HepG2 (cell line): ENCODE measurements at regions not wholly inside any gene's neighbourhood (a gene's known extent, or its start where the extent isn't known, plus 50 kb on each side); places are given as distances from the start of the nearest gene placed in this dataset.

ENCODE experiments used
- ATAC-seq: fragments of 200-7000 bp; cut with Tn5 transposase; 3 replicates; pipeline ENCODE4 v1.9.1; 2020; ENCODE audit warnings: mild to moderate bottlenecking, moderate library complexity
- BruUV-seq: library from RNA; stranded (reverse); fragments of 400-500 nt; replicated peaks from 2 replicates; lab custom pipeline; 2021; lab: Mats Ljungman, UMichigan
- CTCF ChIA-PET: fragments of 300-600 bp; formaldehyde crosslinking; extraction: SDS; loops from one replicate; lab custom pipeline; 2021; ENCODE audit warnings: low total read pairs, inconsistent platforms, low intra/inter-chr PET ratio; lab: Yijun Ruan, JAX
- POLR2A ChIA-PET: fragments of 350-600 bp; sonication (Branson Sonifier 250); formaldehyde crosslinking; loops from one replicate; lab custom pipeline; 2020; ENCODE audit warnings: antibody characterized with exemption, inconsistent platforms; lab: Yijun Ruan, JAX
- DNase-seq: peaks from one replicate; pipeline ENCODE4 v3.0.0-alpha.2; 2015; ENCODE audit warnings: low spot score
- FAIRE-seq: peaks from 3 replicates; lab custom pipeline; 2011; peaks lifted over from hg19 to GRCh38; lab: Jason Lieb, UNC
- H2AFZ ChIP-seq: one replicate; pipeline ENCODE4 v1.6.1; 2011; ENCODE audit warnings: low read length, inconsistent platforms
- H3K27ac ChIP-seq: fragments of 300-600 bp; 3 replicates; pipeline ENCODE4 v1.8.0; 2011; ENCODE audit warnings: mixed run types, mild to moderate bottlenecking, mixed read lengths, low read length, inconsistent platforms; ENCODE audit not compliant: insufficient read depth; ENCODE audit errors: extremely low read length
- H3K27me3 ChIP-seq, 2 experiments: fragments of 200-600 bp in 1 of 2; 2 replicates in 1 of 2; 3 replicates in 1 of 2; pipeline versions ENCODE4 v1.6.0 to v1.8.0; 2011; ENCODE audit warnings: low read length in 2 of 2, mild to moderate bottlenecking in 2 of 2, moderate library complexity in 2 of 2, inconsistent platforms in 1 of 2; ENCODE audit not compliant: insufficient read depth in 2 of 2, control insufficient read depth in 1 of 2
- H3K36me3 ChIP-seq, 2 experiments: fragments of 200-600 bp in 1 of 2; replicated peaks in 1 of 2; 2 replicates in 1 of 2; 3 replicates in 1 of 2; pipeline versions ENCODE4 v1.5.1 to v1.8.0; 2011; ENCODE audit warnings: low read length in 2 of 2, inconsistent platforms in 1 of 2; ENCODE audit not compliant: insufficient read depth in 2 of 2, control insufficient read depth in 1 of 2
- H3K4me1 ChIP-seq: 2 replicates; pipeline ENCODE4 v1.5.1; 2012; ENCODE audit warnings: low read length, inconsistent platforms; ENCODE audit not compliant: insufficient read depth
- H3K4me2 ChIP-seq: 2 replicates; pipeline ENCODE4 v1.6.0; 2011; ENCODE audit warnings: low read depth, low read length, inconsistent platforms
- H3K4me3 ChIP-seq, 3 experiments: fragments of 200-600 bp in 1 of 3; sonication (generic), shearing (Covaris generic) in 1 of 3; replicated peaks in 1 of 3; 2 replicates each; pipeline ENCODE4 v1.5.1; 2011 to 2016; ENCODE audit warnings: low read length in 3 of 3, inconsistent platforms in 2 of 3, low read depth in 2 of 3, mild to moderate bottlenecking in 2 of 3, control low read depth in 1 of 3, mixed read lengths in 1 of 3; ENCODE audit not compliant: insufficient read depth in 1 of 3
- H3K79me2 ChIP-seq: one replicate; pipeline ENCODE4 v1.6.1; 2011; ENCODE audit warnings: low read length, inconsistent platforms; ENCODE audit not compliant: insufficient read depth
- H3K9ac ChIP-seq: 2 replicates; pipeline ENCODE4 v1.6.0; 2011; ENCODE audit warnings: mild to moderate bottlenecking, low read depth, low read length, inconsistent platforms; ENCODE audit not compliant: insufficient read depth
- H3K9me3 ChIP-seq: 2 replicates; pipeline ENCODE4 v1.5.1; 2012; ENCODE audit warnings: mild to moderate bottlenecking, low read length
- H4K20me1 ChIP-seq: 2 replicates; pipeline ENCODE4 v1.6.0; 2011; ENCODE audit warnings: inconsistent platforms, mild to moderate bottlenecking, low read length, moderate library complexity; ENCODE audit not compliant: insufficient read depth
- ARID2 ChIP-seq: sonication (generic); formaldehyde crosslinking; IDR thresholded peaks from 2 replicates; pipeline ENCODE4 v1.8.1; 2022; ENCODE audit warnings: mild to moderate bottlenecking, missing genetic modification reagents, borderline replicate concordance
- BORCS8-MEF2B ChIP-seq: sonication (generic); formaldehyde crosslinking; IDR thresholded peaks from 2 replicates; pipeline ENCODE4 v1.8.0; 2022; ENCODE audit warnings: mild to moderate bottlenecking, missing genetic modification reagents
- CENPBD1 ChIP-seq: sonication (generic); formaldehyde crosslinking; IDR thresholded peaks from 2 replicates; pipeline ENCODE4 v1.8.0; 2022; ENCODE audit warnings: missing genetic modification reagents, low read depth, mild to moderate bottlenecking, borderline replicate concordance
- E2F2 ChIP-seq: sonication (generic); formaldehyde crosslinking; IDR thresholded peaks from 2 replicates; pipeline ENCODE4 v1.4.0; 2020; ENCODE audit warnings: missing genetic modification reagents, borderline replicate concordance
- HBP1 ChIP-seq: IDR thresholded peaks from 2 replicates; pipeline ENCODE4 v1.6.1; 2016; ENCODE audit warnings: low read depth, control low read depth
- HNRNPL ChIP-seq: fragments of 200-400 bp; formaldehyde crosslinking; IDR thresholded peaks from 2 replicates; pipeline ENCODE4 v1.6.1; 2017; ENCODE audit warnings: mild to moderate bottlenecking, low read depth, low read length
- HNRNPLL ChIP-seq: fragments of 200-400 bp; formaldehyde crosslinking; IDR thresholded peaks from 2 replicates; pipeline ENCODE4 v1.6.1; 2017; ENCODE audit warnings: mild to moderate bottlenecking, low read depth, low read length; ENCODE audit not compliant: poor library complexity, severe bottlenecking
- LBX2 ChIP-seq: sonication (generic); formaldehyde crosslinking; IDR thresholded peaks from 2 replicates; pipeline ENCODE4 v1.5.0; 2020; ENCODE audit warnings: missing genetic modification reagents, mild to moderate bottlenecking, borderline replicate concordance
- NFYB ChIP-seq: sonication (generic); formaldehyde crosslinking; IDR thresholded peaks from 2 replicates; pipeline ENCODE4 v1.4.0; 2020; ENCODE audit warnings: missing genetic modification reagents
- POLR2AphosphoS2 ChIP-seq: IDR thresholded peaks from 2 replicates; pipeline ENCODE4 v1.6.1; 2011; ENCODE audit warnings: low read depth, low read length, improper control_type of control experiment
- RXRA ChIP-seq: sonication (generic); formaldehyde crosslinking; IDR thresholded peaks from 2 replicates; pipeline ENCODE4 v1.5.1; 2020; ENCODE audit warnings: missing genetic modification reagents
- TFAP4 ChIP-seq: sonication (generic); IDR thresholded peaks from 2 replicates; pipeline ENCODE4 v1.6.1; 2016; ENCODE audit warnings: low read depth, borderline replicate concordance
- ZKSCAN5 ChIP-seq: sonication (generic); formaldehyde crosslinking; IDR thresholded peaks from 2 replicates; pipeline ENCODE4 v1.5.1; 2020; ENCODE audit warnings: mild to moderate bottlenecking, missing genetic modification reagents
- ZMAT3 ChIP-seq: sonication (generic); formaldehyde crosslinking; conservative IDR thresholded peaks from 2 replicates; pipeline ENCODE4 v1.7.0; 2021; ENCODE audit warnings: missing genetic modification reagents
- ZMYM2 ChIP-seq: sonication (generic); formaldehyde crosslinking; IDR thresholded peaks from 2 replicates; pipeline ENCODE4 v1.8.0; 2022; ENCODE audit warnings: mild to moderate bottlenecking, missing genetic modification reagents
- ZNF138 ChIP-seq: sonication (generic); formaldehyde crosslinking; IDR thresholded peaks from 2 replicates; pipeline ENCODE4 v1.5.0; 2020; ENCODE audit warnings: mild to moderate bottlenecking, low read depth, missing genetic modification reagents
- WGBS: methylation state at CpG from one replicate; pipeline ENCODE4 v1.1.6; 2017; ENCODE audit warnings: low lambda C conversion rate; 5-methylcytosine and 5-hydroxymethylcytosine counted together
- in situ Hi-C: cut with HindIII; loops from 2 replicates; pipeline ENCODE4 v1.10.0; 2017; ENCODE audit warnings: low pct_unique_long_range_greater_than_20kb; ENCODE audit not compliant: extremely low pct_ligation_motif_present
- intact Hi-C: fragments of 100-400 bp; cut with micrococcal nuclease; formaldehyde crosslinking; loops from one replicate; pipeline ENCODE4 v1.10.0; 2022; ENCODE audit not compliant: unreplicated experiment

- no peaks in the 10 kb centered on the region for H3K27me3 ChIP-seq
- H3K9ac ChIP-seq: no peak overlapping the region
- WGBS: 20% methylated on average over 2 of the region's 4 CpGs
- CTCF ChIA-PET: no interaction called here
- H3K4me2 ChIP-seq: no peak overlapping the region
- no peak overlapping the region for H3K4me3 ChIP-seq
- H3K4me1 ChIP-seq: no peaks in the 10 kb centered on the region
- intact Hi-C loops: no loop called here
- H3K36me3 ChIP-seq: no peaks in the 10 kb centered on the region
- no peaks in the 10 kb centered on the region for H3K79me2 ChIP-seq
- no peak for DNase-seq
- POLR2A ChIA-PET: no interaction called here
- BruUV-seq: no TSS peak
- FAIRE-seq: no peak
- H4K20me1 ChIP-seq: no peaks in the 10 kb centered on the region
- TF ChIP-seq HNRNPL (no peak), RXRA (CRISPR knock-in tag) (no peak), ZMYM2 (CRISPR knock-in tag) (no peak), HBP1 (CRISPR knock-in tag) (no peak), ARID2 (CRISPR knock-in tag) (no peak), HNRNPLL (no peak), TFAP4 (no peak), NFYB (CRISPR knock-in tag) (no peak), POLR2AphosphoS2 (no peak), ZKSCAN5 (CRISPR knock-in tag) (no peak), LBX2 (no peak), E2F2 (CRISPR knock-in tag) (no peak), CENPBD1 (CRISPR knock-in tag) (no peak), ZNF138 (no peak), BORCS8-MEF2B (no peak), ZMAT3 (CRISPR knock-in tag) (no peak)
- H3K9me3 ChIP-seq: peaks cover 99% of the 10 kb centered on the region
- in situ Hi-C loops: no loop called here
- no peak for ATAC-seq
- H2AFZ ChIP-seq: no peak overlapping the region
- H3K27ac ChIP-seq: no peak overlapping the region
These were observed 468.7 kb downstream of the TSHZ3 start for GRCh38 chr19:30880551-30880950.
